Activated CD4-positive, CD25-positive, alpha-beta regulatory T cell treated with anti-CD3 and anti-CD28 coated beads, Interleukin-2, amount 50 U/mL, for 16 hours (primary cell): ENCODE measurements at regions not wholly inside any gene's neighbourhood (a gene's known extent, or its start where the extent isn't known, plus 50 kb on each side); places are given as distances from the start of the nearest gene placed in this dataset.

Source experiments
- DNase-seq: peaks from one replicate; pipeline ENCODE4 v3.0.0-alpha.2; 2020; ENCODE audit warnings: low read depth, low spot score

GRCh38 chr5:133905424-133905823 lies 63.0 kb downstream of the C5orf15 start:
- no peak for DNase-seq

- no peak for DNase-seq
These were observed 63.8 kb downstream of the C5orf15 start for GRCh38 chr5:133904641-133905040.

GRCh38 chr5:133902511-133903118 lies 65.8 kb downstream of the C5orf15 start:
- DNase-seq, result no peak

- DNase-seq, result no peak
These were observed 67.7 kb downstream of the C5orf15 start for GRCh38 chr5:133900534-133901270.

DNA sequence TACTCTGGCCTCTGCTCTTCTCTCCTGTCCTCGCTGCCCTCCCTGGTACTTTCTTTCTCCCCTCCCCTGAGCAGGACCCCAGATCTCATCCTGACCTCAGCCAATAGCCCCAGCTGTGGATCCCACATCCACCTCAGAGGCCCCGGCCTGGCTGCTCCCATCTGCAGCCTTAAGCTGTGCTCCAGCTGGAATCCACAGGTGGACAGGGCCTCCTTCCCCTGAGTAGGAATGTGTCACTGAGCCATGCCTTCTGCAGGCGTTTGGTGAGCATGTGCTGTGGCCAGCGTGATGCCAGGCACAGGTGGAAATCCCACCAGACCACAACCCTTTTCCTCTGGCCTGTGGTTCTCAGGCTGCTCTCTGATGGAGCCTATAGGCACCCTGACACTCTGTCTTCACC lies 68.9 kb downstream of the C5orf15 start:
- DNase-seq, result no peak

- no peak for DNase-seq
These were observed 70.0 kb downstream of the C5orf15 start for GRCh38 chr5:133898440-133898839.

- DNase-seq, result no peak
These were observed 71.0 kb downstream of the C5orf15 start for GRCh38 chr5:133897431-133897830.

DNA sequence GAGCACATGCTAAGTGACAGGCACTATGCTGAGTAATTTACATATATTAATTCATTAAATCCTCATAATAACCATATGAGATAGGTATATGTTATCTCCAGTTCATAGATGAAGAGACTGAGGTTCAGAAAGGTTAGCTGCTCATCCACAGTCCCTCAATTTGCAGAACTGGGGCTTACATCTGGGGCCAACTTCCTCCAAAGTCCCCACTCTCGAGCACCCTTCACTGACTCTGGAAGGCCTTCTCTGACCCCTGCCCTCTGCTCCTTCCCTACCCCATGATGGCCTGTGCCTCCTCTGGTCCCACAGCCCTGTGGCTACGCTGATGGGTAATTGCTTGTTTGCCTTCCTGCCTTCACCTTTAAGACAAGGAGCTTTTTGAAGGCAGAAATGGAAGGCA lies 71.6 kb downstream of the C5orf15 start:
- DNase-seq, result no peak

DNA sequence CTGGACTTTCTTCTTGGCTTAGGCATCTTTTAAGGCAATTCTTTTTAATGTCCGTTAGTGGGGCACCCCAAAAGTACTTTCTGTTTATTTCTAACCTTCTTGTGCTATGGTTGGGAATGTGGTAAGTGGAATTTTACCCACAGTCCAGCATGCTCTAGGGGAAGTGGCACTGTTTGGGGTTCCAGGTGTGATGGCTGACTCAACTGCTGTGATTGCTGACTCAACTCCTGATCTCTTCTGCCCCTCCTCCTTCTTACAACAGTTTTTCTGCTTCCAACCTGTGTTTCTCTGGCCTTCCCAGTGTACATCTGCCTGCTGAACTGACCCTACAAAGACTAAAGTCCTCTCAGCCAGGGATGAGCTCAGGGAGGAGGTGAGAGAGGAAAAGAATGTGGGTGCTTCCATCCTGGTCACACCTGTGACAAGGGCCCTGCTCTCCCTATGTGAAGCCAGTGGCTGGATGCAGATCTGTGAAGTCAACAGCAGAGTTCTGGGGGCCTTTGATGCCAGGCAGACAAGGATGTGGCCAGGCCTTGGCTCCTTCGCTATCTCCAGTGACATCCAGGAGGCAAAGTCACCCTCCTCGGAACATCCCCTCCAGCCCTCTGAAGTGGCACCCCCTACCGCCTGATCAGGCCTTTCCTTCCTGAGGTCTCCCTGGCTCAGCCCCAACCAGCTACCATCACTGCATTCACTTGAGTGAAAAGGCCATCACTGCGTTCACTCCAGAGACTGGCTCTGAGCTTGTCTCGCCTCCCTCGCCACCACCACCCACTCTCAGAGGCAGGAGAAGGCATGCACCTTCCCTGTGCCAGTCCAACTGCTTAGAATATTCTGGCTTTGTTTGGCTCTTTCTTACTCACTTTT lies 72.2 kb downstream of the C5orf15 start:
- no peak for DNase-seq

DNA sequence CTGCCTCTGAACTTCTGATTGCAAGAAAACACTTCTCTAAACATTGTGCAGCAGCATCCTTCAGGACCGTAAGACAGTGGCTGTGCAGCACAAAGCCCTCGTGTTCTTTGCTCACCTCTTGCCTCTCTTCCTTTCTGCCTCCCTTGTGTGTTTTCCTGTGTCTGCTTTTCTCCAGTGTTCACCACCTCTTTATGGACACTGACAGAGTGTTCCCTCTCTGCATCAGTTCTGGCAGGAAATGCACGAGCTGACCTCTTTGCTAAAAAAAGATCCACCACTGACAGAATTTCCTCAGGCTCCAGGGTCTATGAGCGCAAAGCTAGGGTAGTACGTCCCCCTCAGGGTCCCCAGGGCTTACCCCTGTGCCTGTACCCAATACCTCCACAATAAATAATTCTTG lies 74.3 kb downstream of the C5orf15 start:
- DNase-seq, result no peak

- no peak for DNase-seq
These were observed 75.7 kb downstream of the C5orf15 start for GRCh38 chr5:133892774-133893173.

GRCh38 chr5:133892306-133892705 lies 76.1 kb downstream of the C5orf15 start:
- DNase-seq, result no peak

DNA sequence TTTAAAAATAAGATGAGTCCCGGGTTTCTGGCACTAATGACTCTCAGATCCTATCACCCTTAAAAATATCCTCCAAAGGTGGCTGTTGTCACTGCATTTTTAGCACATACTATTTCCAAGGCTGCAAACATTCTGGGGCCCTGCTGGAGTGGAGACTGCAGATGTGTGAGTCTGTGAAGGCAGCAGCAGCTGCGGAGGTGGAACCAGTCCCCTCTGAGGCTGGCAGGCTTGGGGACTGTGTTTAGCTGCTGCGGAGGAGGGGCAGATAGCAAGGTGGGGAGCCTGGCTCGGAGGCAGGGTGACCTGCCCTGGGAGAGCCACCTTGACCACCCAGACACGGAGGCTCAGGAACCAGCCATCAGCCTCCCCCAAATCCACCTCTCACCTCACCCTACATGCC lies 77.0 kb downstream of the C5orf15 start:
- DNase-seq, result no peak

GRCh38 chr5:133890776-133891280 lies 77.6 kb downstream of the C5orf15 start:
- DNase-seq, result no peak

DNA sequence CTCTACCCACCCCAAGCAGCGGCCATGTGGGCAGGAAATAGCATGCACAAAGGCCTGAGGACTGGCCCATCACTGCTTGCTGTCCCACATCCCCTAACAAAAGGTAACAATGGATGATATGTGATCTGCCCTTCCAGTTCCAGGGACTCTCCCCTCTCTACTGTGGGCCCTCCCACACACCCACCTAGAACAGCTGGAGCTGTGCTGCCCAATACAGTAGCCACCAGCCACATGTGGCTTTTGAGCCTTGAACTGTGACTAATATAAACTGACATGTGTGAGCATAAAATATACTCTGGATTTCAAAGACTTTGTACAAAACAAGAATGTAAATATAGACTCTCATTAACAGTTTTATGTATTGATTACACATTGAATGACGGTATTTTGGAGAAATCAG lies 78.1 kb downstream of the C5orf15 start:
- no peak for DNase-seq

- no peak for DNase-seq
These were observed 79.0 kb downstream of the C5orf15 start for GRCh38 chr5:133889271-133889905.

DNA sequence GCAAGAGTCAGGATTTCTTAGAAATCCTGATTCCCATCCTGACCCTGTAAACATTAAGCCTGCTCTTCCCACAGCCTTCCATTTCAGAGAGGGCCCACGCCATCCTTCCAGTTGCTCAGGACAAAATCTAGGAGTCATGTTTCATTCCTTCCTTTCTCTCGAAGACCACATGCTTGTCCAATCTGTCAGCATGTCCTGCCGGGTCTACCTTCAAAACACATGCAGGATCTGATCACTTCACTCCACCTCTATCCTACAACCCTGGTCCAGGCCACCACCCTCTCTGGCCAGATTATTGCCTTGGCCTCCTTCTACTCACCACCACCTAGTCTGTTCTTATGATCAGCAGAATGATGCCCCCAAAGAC lies 79.8 kb downstream of the C5orf15 start:
- no peak for DNase-seq

DNA sequence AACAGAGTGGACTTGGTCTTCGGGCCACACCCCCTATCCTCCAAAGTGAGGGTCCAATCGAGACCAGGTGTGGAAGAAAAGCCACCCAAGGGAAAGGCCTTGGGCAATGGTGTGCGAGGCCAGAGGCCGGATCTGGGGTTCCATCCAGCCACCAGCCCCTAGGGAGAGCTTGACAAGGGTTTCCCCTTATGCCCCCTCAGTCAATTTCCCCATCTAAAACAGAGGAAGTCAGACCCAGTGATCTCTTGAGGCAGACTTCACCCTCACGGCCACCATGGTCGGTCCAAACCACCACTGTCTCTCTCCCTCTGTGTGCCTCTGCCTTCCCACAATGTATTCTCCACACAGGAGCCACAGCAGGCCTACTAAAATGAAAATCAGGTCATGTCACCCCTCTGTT lies 82.9 kb downstream of the C5orf15 start:
- DNase-seq, result no peak

DNA sequence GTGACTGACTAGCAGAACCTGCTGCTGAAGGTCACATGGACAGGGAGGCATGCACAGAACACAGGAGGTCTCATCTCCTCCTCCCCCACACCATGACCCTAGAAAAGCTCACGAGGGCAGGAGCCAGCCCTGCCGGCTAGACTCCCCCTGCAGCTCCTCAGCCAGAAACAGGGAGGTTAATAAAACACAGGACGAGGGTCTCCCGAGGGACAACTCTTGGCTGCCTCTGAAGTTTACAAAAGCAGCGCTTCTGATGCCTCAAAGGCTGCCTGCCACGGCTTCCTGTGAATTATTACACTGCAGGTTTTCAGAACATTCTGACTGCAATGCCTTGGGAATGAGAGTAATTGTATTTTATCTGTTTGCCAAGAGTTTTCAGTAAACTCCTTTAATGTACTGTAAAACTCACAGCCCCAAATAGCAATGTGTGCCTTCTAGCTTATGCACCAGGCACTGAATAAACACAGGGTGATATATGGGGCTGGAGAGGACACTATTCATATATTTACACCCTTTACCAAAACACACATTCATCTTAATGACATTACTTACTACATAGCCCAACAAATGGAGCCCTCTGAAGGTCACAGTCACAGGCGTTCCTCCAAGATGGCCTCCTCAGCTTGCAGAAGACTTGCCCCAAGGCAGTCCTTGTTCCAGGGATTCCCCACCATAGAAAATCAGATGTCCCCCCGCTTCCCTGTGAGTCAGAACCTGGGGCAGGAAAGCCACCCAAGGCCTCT lies 83.7 kb downstream of the C5orf15 start:
- DNase-seq, result no peak

DNA sequence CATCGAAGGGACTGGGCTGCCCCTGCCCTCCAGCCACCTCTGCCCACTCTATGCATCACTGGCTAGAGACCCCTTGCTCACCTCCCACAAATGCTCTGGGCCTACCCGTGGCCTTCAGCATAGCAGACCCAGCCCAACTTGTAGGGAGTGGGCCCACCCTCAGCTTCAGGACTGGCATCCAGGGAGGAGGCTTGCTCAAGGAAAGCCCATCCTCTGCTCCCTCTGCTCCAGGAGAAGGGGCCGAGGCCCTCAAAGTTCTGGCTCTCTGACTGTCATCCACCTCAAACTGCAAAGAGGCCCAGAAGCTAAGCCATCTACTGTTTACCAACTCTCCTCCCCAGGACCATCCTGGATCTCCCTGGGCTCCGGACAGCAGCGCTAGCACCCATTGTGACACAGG lies 84.5 kb downstream of the C5orf15 start:
- DNase-seq, result no peak

DNA sequence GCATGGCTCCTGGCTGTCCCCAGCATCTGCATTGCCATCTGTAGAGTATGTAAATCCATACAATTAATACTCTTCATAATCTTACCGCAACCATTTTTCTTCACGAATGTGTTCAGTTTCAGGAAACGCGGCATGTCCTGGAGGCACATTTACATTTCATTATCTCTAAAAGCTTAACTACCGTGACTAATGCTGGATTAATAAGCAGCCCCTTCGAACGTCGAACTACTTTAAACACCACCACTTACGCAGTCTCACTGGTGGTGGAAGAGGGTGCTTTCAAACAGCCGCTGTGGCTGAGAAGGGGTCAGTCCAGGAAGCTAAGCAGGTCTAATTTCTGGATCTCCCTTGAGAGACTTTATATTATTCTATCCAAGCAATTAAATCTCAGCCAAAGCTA lies 85.6 kb downstream of the C5orf15 start:
- no peak for DNase-seq

DNA sequence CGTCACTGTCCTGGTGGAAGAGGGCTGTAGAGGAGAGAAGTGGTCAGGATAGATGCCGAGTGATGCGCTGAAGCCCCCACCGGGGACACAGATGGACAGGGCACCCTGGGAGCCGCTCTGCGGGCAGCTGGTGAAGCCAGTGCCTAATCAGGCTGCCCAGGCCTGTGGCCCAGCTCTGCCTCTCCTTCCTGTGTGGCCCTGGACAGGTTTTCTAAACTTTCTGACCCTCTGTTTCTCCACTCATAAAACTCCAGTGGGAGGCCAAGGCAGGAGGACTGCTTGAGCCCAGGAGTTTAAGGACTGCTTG lies 86.1 kb downstream of the C5orf15 start:
- DNase-seq, result no peak
